ENCODE measurements at regions not wholly inside any gene's neighbourhood (a gene's known extent, or its start where the extent isn't known, plus 50 kb on each side); places are given as distances from the start of the nearest gene placed in this dataset.

- DNase-seq, result no peak
Measured at GRCh38 chr12:124393414-124393790, 98.5 kb downstream of the RFLNA start.

DNA sequence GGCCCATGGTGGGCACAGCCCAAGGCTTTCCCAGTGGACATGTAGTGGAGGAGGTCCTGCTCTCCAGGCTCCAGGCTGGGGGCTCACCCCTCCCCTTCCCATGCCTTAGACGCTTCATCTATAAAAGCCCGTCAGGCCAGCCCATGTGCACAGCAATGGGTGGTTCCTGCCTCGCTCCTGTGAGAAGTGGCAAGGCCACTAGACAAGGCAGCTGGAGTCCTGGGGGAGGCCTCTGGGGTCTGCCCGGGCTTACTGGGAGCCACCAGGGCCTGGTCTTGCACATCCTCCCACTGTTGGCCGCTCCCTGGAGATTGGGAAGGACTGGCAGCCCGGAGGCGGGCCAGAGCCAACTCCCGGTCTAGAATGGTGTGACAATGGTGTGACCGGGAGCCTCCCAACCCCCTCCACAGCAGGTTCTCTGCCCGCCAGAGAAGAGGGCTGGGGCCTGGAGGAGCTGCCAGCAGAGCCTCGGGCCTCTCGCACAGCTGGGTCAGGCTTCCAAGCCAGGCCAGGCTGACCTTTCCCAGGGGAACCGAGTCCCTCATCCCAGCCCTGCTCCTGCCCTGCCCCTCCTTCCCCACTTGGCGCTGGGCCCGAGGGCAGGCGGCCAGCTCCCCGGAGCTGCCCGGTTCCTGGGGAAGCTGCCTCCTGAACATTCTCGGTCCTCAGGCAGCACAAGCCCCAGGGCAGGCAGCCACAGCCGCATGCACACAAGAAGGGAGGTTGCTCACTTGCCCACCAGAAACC lies 97.9 kb downstream of the RFLNA start:
- DNase-seq, result peak; percentile 50

GRCh38 chr12:124392271-124392666 lies 97.4 kb downstream of the RFLNA start:
- peak; percentile 62 for DNase-seq

GRCh38 chr12:124391340-124392261 lies 96.7 kb downstream of the RFLNA start:
- DNase-seq, result peak; percentile 44

DNA sequence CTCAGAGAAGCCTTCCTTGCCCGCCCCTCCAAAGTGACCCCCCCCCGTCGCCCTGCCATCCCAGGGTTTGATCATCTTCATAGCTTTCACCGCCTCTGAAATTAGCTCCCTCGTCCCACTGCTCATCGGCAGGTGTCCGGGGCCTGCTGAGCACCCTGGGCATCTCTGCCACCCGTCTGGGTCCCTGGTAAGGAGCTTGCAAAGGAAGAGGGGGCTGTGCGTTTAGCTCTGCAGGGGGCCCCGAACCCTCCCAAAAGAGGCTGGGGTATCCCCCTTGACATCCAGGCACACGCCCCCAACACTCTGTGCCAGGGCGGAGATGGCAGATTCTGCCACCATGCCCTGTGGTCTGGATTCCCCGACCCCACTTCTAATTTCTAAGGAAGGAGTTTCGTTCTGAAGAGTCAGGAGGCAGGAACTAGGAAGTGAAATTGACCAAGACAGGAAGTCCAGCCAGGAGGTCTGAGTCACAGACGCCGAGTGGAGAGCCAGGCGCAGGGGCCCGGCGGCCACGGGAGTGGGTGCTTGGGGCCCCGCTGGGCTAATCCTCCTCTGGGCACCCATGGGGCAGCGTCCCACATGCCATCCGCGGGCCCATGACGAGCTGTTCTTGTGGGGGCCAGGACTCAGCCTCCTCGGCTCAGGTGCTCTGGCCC lies 95.7 kb downstream of the RFLNA start:
- peak; percentile 62 for DNase-seq

DNA sequence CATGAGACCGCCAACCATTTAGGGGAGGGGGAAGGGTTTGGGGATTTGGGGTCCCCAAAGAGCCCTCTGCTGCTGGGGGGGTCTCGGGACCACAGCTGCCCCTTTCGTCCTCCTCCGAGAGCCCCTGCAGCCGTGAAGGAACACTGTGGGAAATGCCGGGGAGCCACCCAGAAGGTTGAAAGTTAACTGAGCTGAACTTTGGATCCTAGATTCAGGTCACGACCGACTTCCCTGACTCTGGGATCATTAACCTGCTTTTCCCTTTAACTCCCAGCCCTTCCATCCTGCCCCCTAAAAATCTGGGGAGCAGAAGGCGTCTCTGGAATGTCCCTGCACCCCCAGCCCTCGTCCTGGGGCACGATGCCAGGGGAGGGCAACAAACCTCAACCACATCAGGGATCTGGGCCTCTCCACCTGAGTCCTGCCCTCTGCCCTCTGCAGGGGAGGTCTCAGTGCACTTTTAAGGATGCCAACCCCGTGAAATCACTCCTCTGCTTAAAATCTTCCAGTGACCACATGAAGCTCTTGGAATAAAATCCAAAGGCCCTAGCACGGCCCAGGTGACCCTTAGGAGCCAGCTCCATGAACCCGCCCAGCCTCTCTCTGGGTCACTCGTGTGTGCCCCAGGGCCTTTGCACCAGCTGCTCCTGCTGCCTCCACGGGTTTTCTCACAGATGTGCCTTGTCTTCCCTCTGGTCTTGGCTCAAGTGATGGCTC lies 95.0 kb downstream of the RFLNA start:
- DNase-seq, result no peak

- peak; percentile 78 for DNase-seq
Measured at GRCh38 chr12:124389138-124389724, 94.3 kb downstream of the RFLNA start.

DNA sequence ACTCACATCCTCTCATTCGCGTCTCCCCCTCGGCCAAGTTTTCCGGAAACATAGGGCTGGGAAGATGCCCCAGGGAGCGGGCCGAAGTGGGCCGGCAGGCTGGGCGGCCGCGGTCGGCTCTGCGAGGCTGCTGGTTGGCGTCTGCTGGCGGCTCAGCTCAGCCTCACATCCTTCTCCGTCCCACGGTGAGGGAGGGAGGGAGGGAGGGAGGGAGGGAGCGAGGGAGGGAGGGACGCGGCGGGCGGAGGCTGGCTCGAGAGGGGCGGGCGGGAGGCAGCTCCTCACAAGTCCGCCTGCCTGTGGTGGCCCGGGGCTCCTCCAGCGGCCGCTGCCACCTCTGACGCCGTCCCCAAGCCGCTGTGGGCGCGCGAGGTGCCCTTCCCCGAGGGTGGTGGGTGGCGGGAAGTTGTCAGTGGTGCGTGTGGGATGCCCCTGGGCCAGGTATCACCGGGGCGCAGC lies 93.8 kb downstream of the RFLNA start:
- peak; percentile 86 for DNase-seq

GRCh38 chr12:124388038-124388671 lies 93.3 kb downstream of the RFLNA start:
- no peak for DNase-seq

- DNase-seq, result no peak
Measured at GRCh38 chr12:124387528-124387911, 92.6 kb downstream of the RFLNA start.

DNA sequence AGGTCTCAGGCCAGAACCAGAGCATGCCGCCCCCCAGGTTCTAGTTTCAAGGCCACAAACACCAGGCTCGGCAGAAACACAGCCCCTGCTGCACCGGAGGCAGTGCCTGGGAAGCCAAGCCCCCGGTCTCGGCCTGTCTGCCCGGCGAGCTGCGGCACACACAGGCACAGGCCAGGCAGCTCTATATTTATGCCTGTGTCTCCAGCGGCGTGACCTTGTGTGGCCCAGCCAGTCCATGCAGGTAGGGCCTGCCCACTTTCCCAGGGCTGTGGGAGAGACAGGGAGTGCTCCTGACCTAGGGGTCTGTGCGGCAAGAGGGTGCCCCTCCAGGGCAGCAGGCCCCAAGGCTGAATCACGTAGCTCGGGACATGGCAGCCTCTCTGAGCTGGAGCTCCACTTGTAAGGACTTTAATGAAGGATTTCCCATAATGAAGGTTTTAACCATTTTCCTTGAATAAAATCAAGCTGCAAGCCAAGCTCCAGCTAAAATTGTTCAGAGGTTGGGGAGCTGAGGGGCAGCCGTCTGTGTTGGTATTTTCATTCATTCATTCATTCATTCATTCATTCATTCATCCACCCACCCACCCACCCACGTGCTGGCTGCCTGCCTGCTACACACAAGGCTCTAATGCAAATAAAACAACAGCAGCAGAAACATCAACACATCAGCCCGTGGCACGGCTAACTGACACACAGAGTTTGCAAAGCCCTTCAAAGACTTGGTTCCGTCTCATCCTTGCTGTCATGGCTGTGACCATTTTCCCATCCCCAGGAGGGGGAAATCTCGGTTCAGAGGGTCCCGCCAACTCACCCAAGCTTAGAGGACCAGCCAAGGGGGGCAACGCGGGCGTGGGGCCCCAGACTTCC lies 92.0 kb downstream of the RFLNA start:
- no peak for DNase-seq

DNA sequence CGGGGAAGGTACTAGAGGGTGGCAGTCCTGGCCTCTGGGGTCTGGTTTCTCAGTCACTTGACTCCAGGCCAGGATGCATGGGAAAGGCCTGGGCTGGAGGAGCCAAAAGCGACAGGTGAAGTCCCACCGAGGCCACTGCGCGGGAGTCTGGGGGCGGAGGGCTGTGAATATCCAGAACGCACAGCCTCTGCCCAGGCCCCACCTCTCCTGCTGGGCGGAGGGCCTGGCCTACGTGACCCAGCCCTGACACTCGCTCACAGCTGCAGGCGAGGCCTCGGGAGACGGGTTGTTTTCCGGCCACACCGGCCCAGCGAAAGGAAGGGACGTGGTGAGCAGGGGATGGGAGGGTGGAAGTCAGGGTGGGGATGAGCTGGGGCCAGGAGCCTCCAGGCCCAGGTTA lies 91.2 kb downstream of the RFLNA start:
- DNase-seq, result no peak

GRCh38 chr12:124385219-124385969 lies 90.5 kb downstream of the RFLNA start:
- peak; percentile 91 for DNase-seq

DNA sequence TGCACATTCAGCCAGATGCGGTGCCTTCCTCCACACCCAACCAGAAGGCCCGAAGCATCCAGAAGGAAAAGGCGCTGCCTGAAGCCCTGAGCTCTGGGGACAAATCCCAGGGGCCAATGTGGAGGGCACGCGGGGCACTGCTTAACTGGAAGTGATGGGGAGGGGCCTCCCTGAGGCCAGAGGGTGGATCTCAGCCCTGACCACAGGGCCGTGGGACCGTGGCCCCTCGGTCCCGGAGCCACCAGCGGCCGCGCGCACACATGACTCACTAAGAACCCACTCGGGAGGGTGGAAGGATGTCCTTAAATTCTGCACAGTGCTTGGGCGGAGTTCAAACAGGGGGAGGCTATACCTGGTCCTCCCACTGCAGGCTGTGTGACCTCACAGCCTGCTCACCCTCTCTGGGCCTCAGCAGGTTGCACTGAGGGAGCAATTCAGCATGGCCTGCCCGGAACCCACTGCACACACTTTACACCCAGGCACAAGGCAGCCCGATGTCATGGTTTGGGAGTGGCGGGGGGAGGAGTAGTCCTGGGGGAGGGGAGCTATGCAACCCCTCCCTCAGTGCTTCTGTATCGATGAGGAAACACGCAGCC lies 89.5 kb downstream of the RFLNA start:
- DNase-seq, result no peak

DNA sequence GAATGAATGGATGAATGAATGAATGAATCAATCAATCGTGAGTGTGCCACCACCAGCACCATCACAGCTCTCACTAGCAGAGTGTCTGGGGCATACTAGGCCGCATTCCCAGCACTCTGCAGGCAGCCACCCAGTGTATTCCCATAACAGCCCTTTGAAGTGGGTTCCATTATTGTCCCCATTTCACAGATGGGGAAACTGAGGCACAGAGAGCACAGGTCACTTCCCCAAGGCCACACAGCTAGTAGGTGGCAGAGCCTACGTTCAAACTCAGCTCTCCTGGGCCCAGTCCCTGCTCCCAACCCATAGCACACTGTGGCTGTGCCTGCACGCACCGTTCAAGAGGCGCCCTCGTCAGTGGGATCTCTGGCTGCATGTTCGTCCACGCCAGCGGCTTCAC lies 88.1 kb downstream of the RFLNA start:
- DNase-seq, result no peak

DNA sequence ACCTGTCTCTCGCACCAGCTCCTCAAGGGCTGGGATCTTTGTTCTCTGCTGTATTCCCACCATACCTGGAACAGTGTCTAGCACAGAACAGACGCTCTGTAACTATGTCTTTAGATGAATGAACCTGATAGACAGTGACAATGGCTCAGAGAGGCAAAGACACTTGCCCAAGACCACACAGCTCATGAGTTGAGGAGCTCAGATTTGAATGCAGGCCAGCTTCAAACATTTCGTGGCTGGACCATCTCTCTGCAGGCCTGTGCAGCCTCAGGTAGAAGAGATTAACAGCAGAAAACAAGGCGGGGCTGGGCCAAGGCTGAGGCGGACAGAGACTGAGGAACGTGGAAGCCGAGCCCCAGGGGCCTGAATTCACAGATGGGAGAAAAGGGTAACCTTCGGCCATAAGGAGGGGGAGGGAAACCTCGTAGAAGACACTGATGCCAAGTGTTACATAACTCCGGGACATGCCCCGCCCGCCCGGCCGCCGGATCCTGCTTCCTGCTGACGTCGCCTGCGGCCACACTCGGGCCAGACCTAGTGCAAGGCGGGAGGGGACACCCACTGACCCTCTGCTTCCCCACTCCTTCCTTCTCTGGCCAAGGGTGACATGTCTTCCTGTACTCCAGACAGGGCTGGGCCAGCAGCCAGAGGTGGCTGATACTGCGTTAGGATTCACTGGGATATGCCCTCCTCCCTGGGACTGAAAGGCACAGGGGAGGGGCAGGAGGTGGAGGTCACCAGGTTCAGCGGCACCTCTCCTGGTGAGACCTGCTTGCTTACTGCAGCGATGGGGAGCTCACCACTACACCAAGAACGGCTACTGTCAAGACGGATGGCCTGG lies 86.8 kb downstream of the RFLNA start:
- DNase-seq, result no peak

DNA sequence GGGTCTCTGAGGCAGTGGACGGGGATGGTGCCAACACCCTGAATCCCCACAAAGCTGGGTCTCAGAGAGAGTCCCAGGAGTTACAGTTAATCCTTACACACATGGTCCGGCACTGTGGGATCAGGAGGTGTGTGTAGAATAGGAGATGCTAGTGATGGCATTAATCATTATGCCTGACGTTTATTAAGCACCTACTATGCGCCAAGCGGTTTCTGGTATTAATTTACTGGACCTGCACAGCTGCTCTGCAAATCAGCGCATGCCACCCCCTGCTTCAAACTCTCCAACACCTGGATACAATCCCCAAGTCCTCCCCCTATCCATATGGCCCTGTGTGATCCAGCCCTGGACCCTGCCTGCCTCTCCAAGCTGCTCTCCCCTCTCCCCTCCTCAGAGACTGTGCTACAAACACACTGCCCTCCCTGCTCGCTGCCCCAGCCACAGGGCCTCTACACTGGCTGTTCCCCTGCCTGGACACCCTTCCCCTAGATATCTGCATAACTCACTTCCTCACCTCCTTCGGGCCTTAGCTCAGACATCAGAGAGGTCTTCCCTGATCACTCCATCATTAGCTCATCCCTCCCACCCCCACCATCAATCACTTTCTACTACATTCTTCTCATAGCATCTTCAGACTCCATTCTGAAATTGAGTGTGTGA lies 86.0 kb downstream of the RFLNA start:
- DNase-seq, result no peak

Data from fibroblast of skin of right quadriceps (primary cell).